ENCODE measurements at regions not wholly inside any gene's neighbourhood (a gene's known extent, or its start where the extent isn't known, plus 50 kb on each side); places are given as distances from the start of the nearest gene placed in this dataset.
"Not testable (repeated sequence)": the region's sequence is repeated elsewhere in the genome, so short reads cannot be mapped to it uniquely, and the experiment has no call there.

DNA sequence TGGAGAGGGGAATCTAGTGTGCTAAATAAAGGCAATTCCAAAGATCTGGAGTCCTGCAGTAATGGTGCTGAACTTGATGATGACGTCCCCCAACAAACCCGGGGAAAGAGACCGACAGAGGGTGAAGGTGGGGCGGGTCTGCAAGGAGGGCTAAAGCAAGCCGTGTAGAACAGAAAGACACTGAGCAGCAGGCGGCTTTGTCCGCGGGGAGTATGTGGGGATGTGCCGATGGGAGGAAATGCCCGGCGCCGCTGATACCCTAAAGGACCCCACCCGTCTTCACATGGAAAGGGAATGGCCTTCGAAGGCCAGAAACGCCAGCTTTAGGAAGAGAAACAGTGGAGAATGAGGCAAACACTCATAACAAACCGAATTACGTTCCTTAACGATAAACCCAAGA is 528.9 kb downstream of the ZNF674 start:
- Histone ChIP-seq H3K9me3 (ENCODE audit: control insufficient read depth in 2 of 2, insufficient read depth in 1 of 2, low read depth in 1 of 2, low read length in 1 of 2) (no peaks in the 10 kb centered on the region), H3K27me3 (ENCODE audit: control insufficient read depth in 3 of 3, insufficient read depth in 3 of 3, low read length in 3 of 3) (no peaks in the 10 kb centered on the region), H3K4me3 (ENCODE audit: low read depth in 1 of 3, low read length in 3 of 3) (no peak overlapping the region), H3K27ac (ENCODE audit: low read depth in 1 of 3, low read length in 2 of 3) (no peak overlapping the region), H3K4me1 (ENCODE audit: control insufficient read depth in 3 of 3, insufficient read depth in 2 of 3, low read depth in 1 of 3, low read length in 2 of 3) (no peaks in the 10 kb centered on the region), H3K36me3 (ENCODE audit: control insufficient read depth in 3 of 3, insufficient read depth in 2 of 3, low read depth in 1 of 3, low read length in 3 of 3) (no peaks in the 10 kb centered on the region)
- WGBS, 3 donors: 78 to 94% (median 92%) methylated on average over 18 of the region's 18 CpGs
- no peak for DNase-seq
- FAIRE-seq: no peak

- Histone ChIP-seq H3K27ac (ENCODE audit: low read depth in 1 of 3, low read length in 2 of 3) (no peak overlapping the region), H3K9me3 (ENCODE audit: control insufficient read depth in 2 of 2, insufficient read depth in 1 of 2, low read depth in 1 of 2, low read length in 1 of 2) (no peaks in the 10 kb centered on the region), H3K4me3 (ENCODE audit: low read depth in 1 of 3, low read length in 3 of 3) (no peak overlapping the region), H3K36me3 (ENCODE audit: control insufficient read depth in 3 of 3, insufficient read depth in 2 of 3, low read depth in 1 of 3, low read length in 3 of 3) (no peaks in the 10 kb centered on the region), H3K27me3 (ENCODE audit: control insufficient read depth in 3 of 3, insufficient read depth in 3 of 3, low read length in 3 of 3) (no peaks in the 10 kb centered on the region), H3K4me1 (ENCODE audit: control insufficient read depth in 3 of 3, insufficient read depth in 2 of 3, low read depth in 1 of 3, low read length in 2 of 3) (no peaks in the 10 kb centered on the region)
- 50 to 72% (median 70%) methylated on average over 2 of the region's 2 CpGs for WGBS, 3 donors
- no peak for FAIRE-seq
- DNase-seq: no peak
These were observed 529.6 kb downstream of the ZNF674 start for GRCh38 chrX:46015653-46016052.

- no peaks in the 10 kb centered on the region for H3K9me3 ChIP-seq (ENCODE audit: control insufficient read depth in 2 of 2, insufficient read depth in 1 of 2, low read depth in 1 of 2, low read length in 1 of 2)
- no peak for FAIRE-seq
- WGBS, 3 donors: 60 to 79% (median 68%) methylated on average over 2 of the region's 2 CpGs
These were observed 552.7 kb downstream of the ZNF674 start for GRCh38 chrX:45992402-45993123.

DNA sequence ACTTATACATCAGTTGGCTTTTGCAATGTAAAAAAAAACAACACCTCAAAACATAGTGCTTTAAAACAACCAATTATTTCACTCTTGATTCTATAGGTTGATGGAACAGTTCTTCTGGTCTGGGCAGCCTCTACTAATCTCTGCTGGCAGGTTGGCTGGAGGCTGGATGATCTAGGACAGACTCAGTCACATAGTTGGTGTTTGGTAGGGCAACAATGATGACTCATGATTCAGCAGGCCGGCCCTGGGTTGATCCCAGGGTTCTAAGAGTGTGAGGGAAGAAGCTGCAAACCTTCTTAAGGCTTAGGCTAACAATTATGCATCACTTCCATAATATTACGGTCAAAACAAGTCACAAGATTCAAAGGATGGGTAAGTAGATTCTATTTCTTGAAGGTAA is 558.2 kb downstream of the ZNF674 start:
- 55 to 90% (median 78%) methylated on average over 2 of the region's 2 CpGs for WGBS, 3 donors
- H3K4me3 ChIP-seq (ENCODE audit: low read depth in 1 of 3, low read length in 3 of 3): no peak overlapping the region
- no peaks in the 10 kb centered on the region for H3K4me1 ChIP-seq (ENCODE audit: control insufficient read depth in 3 of 3, insufficient read depth in 2 of 3, low read depth in 1 of 3, low read length in 2 of 3)
- no peak for DNase-seq
- no peaks in the 10 kb centered on the region for H3K36me3 ChIP-seq (ENCODE audit: control insufficient read depth in 3 of 3, insufficient read depth in 2 of 3, low read depth in 1 of 3, low read length in 3 of 3)
- no peaks in the 10 kb centered on the region for H3K27me3 ChIP-seq (ENCODE audit: control insufficient read depth in 3 of 3, insufficient read depth in 3 of 3, low read length in 3 of 3)
- H3K9me3 ChIP-seq (ENCODE audit: control insufficient read depth in 2 of 2, insufficient read depth in 1 of 2, low read depth in 1 of 2, low read length in 1 of 2): peaks cover 0 to 2% of the 10 kb centered on the region in 2 donors
- H3K27ac ChIP-seq (ENCODE audit: low read depth in 1 of 3, low read length in 2 of 3): no peak overlapping the region
- FAIRE-seq: no peak

More at GRCh38 chrX:45992402-45993123, 552.7 kb downstream of the ZNF674 start:
- H3K27ac ChIP-seq (ENCODE audit: low read depth in 1 of 3, low read length in 2 of 3): no peak overlapping the region
- no peak overlapping the region for H3K4me3 ChIP-seq (ENCODE audit: low read depth in 1 of 3, low read length in 3 of 3)
- no peak for DNase-seq
- no peaks in the 10 kb centered on the region for H3K36me3 ChIP-seq (ENCODE audit: control insufficient read depth in 3 of 3, insufficient read depth in 2 of 3, low read depth in 1 of 3, low read length in 3 of 3)
- H3K27me3 ChIP-seq (ENCODE audit: control insufficient read depth in 3 of 3, insufficient read depth in 3 of 3, low read length in 3 of 3): no peaks in the 10 kb centered on the region
- H3K4me1 ChIP-seq (ENCODE audit: control insufficient read depth in 3 of 3, insufficient read depth in 2 of 3, low read depth in 1 of 3, low read length in 2 of 3): no peaks in the 10 kb centered on the region

DNA sequence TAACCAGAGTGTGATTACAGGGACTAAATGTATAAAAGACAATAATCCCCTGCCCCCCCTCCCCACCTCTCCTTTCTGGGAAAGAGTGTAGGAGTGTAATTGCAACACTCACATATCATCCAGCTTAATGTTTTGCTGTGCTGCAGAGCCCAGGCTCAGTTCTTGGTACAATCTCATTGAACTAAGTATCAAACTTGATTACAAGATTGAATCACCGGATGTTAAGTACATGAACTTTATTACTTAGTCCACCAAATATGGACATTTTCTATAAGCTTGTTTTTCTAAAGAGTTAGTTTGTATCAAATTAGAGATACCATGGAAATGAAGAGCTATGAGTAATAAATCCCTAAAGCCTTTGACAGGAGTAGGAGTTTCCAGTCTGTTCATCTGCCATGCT is 559.1 kb downstream of the ZNF674 start:
- DNase-seq: no peak
- Histone ChIP-seq H3K27ac (ENCODE audit: low read depth in 1 of 3, low read length in 2 of 3) (no peak overlapping the region), H3K36me3 (ENCODE audit: control insufficient read depth in 3 of 3, insufficient read depth in 2 of 3, low read depth in 1 of 3, low read length in 3 of 3) (no peaks in the 10 kb centered on the region), H3K9me3 (ENCODE audit: control insufficient read depth in 2 of 2, insufficient read depth in 1 of 2, low read depth in 1 of 2, low read length in 1 of 2) (peaks cover 0 to 3% of the 10 kb centered on the region in 2 donors), H3K4me1 (ENCODE audit: control insufficient read depth in 3 of 3, insufficient read depth in 2 of 3, low read depth in 1 of 3, low read length in 2 of 3) (no peaks in the 10 kb centered on the region), H3K27me3 (ENCODE audit: control insufficient read depth in 3 of 3, insufficient read depth in 3 of 3, low read length in 3 of 3) (no peaks in the 10 kb centered on the region), H3K4me3 (ENCODE audit: low read depth in 1 of 3, low read length in 3 of 3) (no peak overlapping the region)
- FAIRE-seq: no peak
- 74 to 85% (median 83%) methylated on average over 1 of the region's 1 CpG for WGBS, 3 donors

GRCh38 chrX:45982958-45983727 is 562.1 kb downstream of the ZNF674 start:
- not testable (repeated sequence) for H3K9me3 ChIP-seq (ENCODE audit: control insufficient read depth in 2 of 2, insufficient read depth in 1 of 2, low read depth in 1 of 2, low read length in 1 of 2); FAIRE-seq; H3K4me3 ChIP-seq (ENCODE audit: low read depth in 1 of 3, low read length in 3 of 3); H3K36me3 ChIP-seq (ENCODE audit: control insufficient read depth in 3 of 3, insufficient read depth in 2 of 3, low read depth in 1 of 3, low read length in 3 of 3); H3K27me3 ChIP-seq (ENCODE audit: control insufficient read depth in 3 of 3, insufficient read depth in 3 of 3, low read length in 3 of 3); DNase-seq; H3K27ac ChIP-seq (ENCODE audit: low read depth in 1 of 3, low read length in 2 of 3); H3K4me1 ChIP-seq (ENCODE audit: control insufficient read depth in 3 of 3, insufficient read depth in 2 of 3, low read depth in 1 of 3, low read length in 2 of 3)
- WGBS, 3 donors: 78 to 86% (median 86%) methylated on average over 14 of the region's 14 CpGs

- Histone ChIP-seq H3K9me3 (ENCODE audit: control insufficient read depth in 2 of 2, insufficient read depth in 1 of 2, low read depth in 1 of 2, low read length in 1 of 2) (peaks cover 0 to 3% of the 10 kb centered on the region in 2 donors), H3K4me3 (ENCODE audit: low read depth in 1 of 3, low read length in 3 of 3) (no peak overlapping the region), H3K4me1 (ENCODE audit: control insufficient read depth in 3 of 3, insufficient read depth in 2 of 3, low read depth in 1 of 3, low read length in 2 of 3) (no peaks in the 10 kb centered on the region), H3K27ac (ENCODE audit: low read depth in 1 of 3, low read length in 2 of 3) (no peak overlapping the region), H3K36me3 (ENCODE audit: control insufficient read depth in 3 of 3, insufficient read depth in 2 of 3, low read depth in 1 of 3, low read length in 3 of 3) (no peaks in the 10 kb centered on the region), H3K27me3 (ENCODE audit: control insufficient read depth in 3 of 3, insufficient read depth in 3 of 3, low read length in 3 of 3) (no peaks in the 10 kb centered on the region)
- DNase-seq (no peak), FAIRE-seq (no peak)
- 62 to 95% (median 70%) methylated on average over 2 of the region's 2 CpGs for WGBS, 3 donors
These were observed 564.5 kb downstream of the ZNF674 start for GRCh38 chrX:45980726-45981125.

DNA sequence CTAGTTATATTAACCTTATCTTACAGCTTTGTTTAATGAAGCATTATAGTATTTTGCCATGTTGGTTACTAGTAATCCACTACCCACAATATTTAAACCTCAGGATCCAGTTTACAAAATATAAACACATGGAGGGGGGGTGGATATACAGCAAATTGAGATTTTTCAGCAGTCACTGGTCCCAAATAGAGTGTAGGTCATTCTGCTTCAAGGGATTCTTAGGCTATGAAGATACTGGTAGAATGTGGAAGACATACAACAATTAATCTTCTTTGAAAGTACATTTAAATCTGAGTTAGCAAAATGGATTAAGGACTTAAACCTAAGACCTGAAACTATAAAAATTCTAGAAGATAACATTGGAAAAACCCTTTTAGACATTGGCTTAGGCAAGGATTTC is 569.6 kb downstream of the ZNF674 start:
- no peaks in the 10 kb centered on the region for H3K27me3 ChIP-seq (ENCODE audit: control insufficient read depth in 3 of 3, insufficient read depth in 3 of 3, low read length in 3 of 3)
- H3K4me1 ChIP-seq (ENCODE audit: control insufficient read depth in 3 of 3, insufficient read depth in 2 of 3, low read depth in 1 of 3, low read length in 2 of 3): no peaks in the 10 kb centered on the region
- no peak overlapping the region for H3K27ac ChIP-seq (ENCODE audit: low read depth in 1 of 3, low read length in 2 of 3)
- DNase-seq (no peak), FAIRE-seq (no peak)
- H3K4me3 ChIP-seq (ENCODE audit: low read depth in 1 of 3, low read length in 3 of 3): no peak overlapping the region
- no peaks in the 10 kb centered on the region for H3K36me3 ChIP-seq (ENCODE audit: control insufficient read depth in 3 of 3, insufficient read depth in 2 of 3, low read depth in 1 of 3, low read length in 3 of 3)
- H3K9me3 ChIP-seq (ENCODE audit: control insufficient read depth in 2 of 2, insufficient read depth in 1 of 2, low read depth in 1 of 2, low read length in 1 of 2): no peaks in the 10 kb centered on the region
